GM12873 (cell line): ENCODE measurements at regions not wholly inside any gene's neighbourhood (a gene's known extent, or its start where the extent isn't known, plus 50 kb on each side); places are given as distances from the start of the nearest gene placed in this dataset.

ENCODE experiments used
- CTCF ChIP-seq: IDR thresholded peaks from 2 replicates; pipeline ENCODE4 v1.5.1; 2012; ENCODE audit warnings: low read depth, mild to moderate bottlenecking, moderate library complexity, low read length, control low read depth; ENCODE audit not compliant: insufficient read depth; ENCODE audit errors: missing control alignments

- TF ChIP-seq CTCF = no peak
Observed at GRCh38 chr13:22079961-22080360, 409.1 kb downstream of the FGF9 start.

- no peak for TF ChIP-seq CTCF
Observed at GRCh38 chr13:22080832-22081231, 410.0 kb downstream of the FGF9 start.

- no peak for TF ChIP-seq CTCF
Observed at GRCh38 chr13:22081430-22081829, 410.6 kb downstream of the FGF9 start.

GRCh38 chr13:22082030-22082429 lies 411.2 kb downstream of the FGF9 start:
- TF ChIP-seq CTCF = no peak

- TF ChIP-seq CTCF = no peak
Observed at GRCh38 chr13:22082437-22083100, 411.7 kb downstream of the FGF9 start.

GRCh38 chr13:22085001-22085400 lies 414.1 kb downstream of the FGF9 start:
- TF ChIP-seq CTCF = no peak

GRCh38 chr13:22086597-22087330 lies 415.9 kb downstream of the FGF9 start:
- TF ChIP-seq CTCF = no peak
